Trophoblast cell (in vitro differentiated cells and primary cell): ENCODE measurements at regions not wholly inside any gene's neighbourhood (a gene's known extent, or its start where the extent isn't known, plus 50 kb on each side); places are given as distances from the start of the nearest gene placed in this dataset.

ENCODE experiments used
- DNase-seq, 2 donors: peaks; one replicate each; pipeline ENCODE4 v3.0.0-alpha.2; 2016
- H2AFZ ChIP-seq: 2 replicates; pipeline ENCODE4 v1.6.1; 2013; ENCODE audit warnings: low read length, moderate library complexity, mild to moderate bottlenecking; ENCODE audit not compliant: insufficient read depth, poor library complexity
- H2AK5ac ChIP-seq: 2 replicates; pipeline ENCODE4 v1.6.1; 2013; ENCODE audit warnings: mild to moderate bottlenecking, low read length
- H2BK120ac ChIP-seq: 2 replicates; pipeline ENCODE4 v1.6.1; 2013; ENCODE audit warnings: low read length, mild to moderate bottlenecking, moderate library complexity; ENCODE audit not compliant: insufficient read depth, poor library complexity
- H2BK12ac ChIP-seq: 2 replicates; pipeline ENCODE4 v1.6.1; 2013; ENCODE audit warnings: mild to moderate bottlenecking, low read length, moderate library complexity
- H2BK5ac ChIP-seq: 2 replicates; pipeline ENCODE4 v1.6.1; 2013; ENCODE audit warnings: low read length, low read depth, moderate library complexity, mild to moderate bottlenecking; ENCODE audit not compliant: poor library complexity
- H3K14ac ChIP-seq: 2 replicates; pipeline ENCODE4 v1.6.1; 2013; ENCODE audit warnings: mild to moderate bottlenecking, low read length
- H3K18ac ChIP-seq: 2 replicates; pipeline ENCODE4 v1.6.1; 2013; ENCODE audit warnings: mild to moderate bottlenecking, low read length
- H3K23ac ChIP-seq: 2 replicates; pipeline ENCODE4 v1.6.1; 2013; ENCODE audit warnings: low read length
- H3K27ac ChIP-seq: 2 replicates; pipeline ENCODE4 v1.5.1; 2013; ENCODE audit warnings: low read depth, mild to moderate bottlenecking, inconsistent platforms, low read length, moderate library complexity
- H3K27me3 ChIP-seq: 2 replicates; pipeline ENCODE4 v1.6.1; 2013; ENCODE audit warnings: inconsistent platforms, mild to moderate bottlenecking, low read length, moderate library complexity; ENCODE audit not compliant: insufficient read depth
- H3K36me3 ChIP-seq, 2 experiments: 1 replicate in 1 of 2; 2 replicates in 1 of 2; pipeline ENCODE4 v1.6.1; 2013; ENCODE audit warnings: low read length in 2 of 2, mild to moderate bottlenecking in 2 of 2, moderate library complexity in 1 of 2; ENCODE audit not compliant: insufficient read depth in 2 of 2, control insufficient read depth in 1 of 2
- H3K4ac ChIP-seq: 2 replicates; pipeline ENCODE4 v1.6.1; 2013; ENCODE audit warnings: low read depth, mild to moderate bottlenecking, low read length, moderate library complexity
- H3K4me1 ChIP-seq, 2 experiments: 1 replicate in 1 of 2; 2 replicates in 1 of 2; pipeline ENCODE4 v1.6.1; 2013; ENCODE audit warnings: low read length in 2 of 2, mild to moderate bottlenecking in 2 of 2, moderate library complexity in 1 of 2; ENCODE audit not compliant: insufficient read depth in 2 of 2, control insufficient read depth in 1 of 2
- H3K4me2 ChIP-seq: 2 replicates; pipeline ENCODE4 v1.6.1; 2013; ENCODE audit warnings: inconsistent platforms, mild to moderate bottlenecking, low read length, moderate library complexity
- H3K4me3 ChIP-seq: 2 replicates; pipeline ENCODE4 v1.5.1; 2013; ENCODE audit warnings: mild to moderate bottlenecking, low read depth, low read length, inconsistent platforms
- H3K79me1 ChIP-seq: one replicate; pipeline ENCODE4 v1.6.1; 2013; ENCODE audit warnings: low read length
- H3K79me2 ChIP-seq: 2 replicates; pipeline ENCODE4 v1.6.1; 2013; ENCODE audit warnings: low read length, mild to moderate bottlenecking; ENCODE audit not compliant: control insufficient read depth, insufficient read depth, poor library complexity
- H3K9ac ChIP-seq: 2 replicates; pipeline ENCODE4 v1.6.1; 2013; ENCODE audit warnings: mild to moderate bottlenecking, low read length
- H3K9me3 ChIP-seq: 2 replicates; pipeline ENCODE4 v1.6.1; 2013; ENCODE audit warnings: low read depth, mild to moderate bottlenecking, control low read depth, inconsistent platforms, low read length; ENCODE audit not compliant: insufficient read depth
- H4K12ac ChIP-seq: 2 replicates; pipeline ENCODE4 v1.6.1; 2013; ENCODE audit warnings: low read depth, mild to moderate bottlenecking, low read length, moderate library complexity
- H4K8ac ChIP-seq: 2 replicates; pipeline ENCODE4 v1.6.1; 2013; ENCODE audit warnings: low read depth, mild to moderate bottlenecking, low read length, moderate library complexity
- H4K91ac ChIP-seq: one replicate; pipeline ENCODE4 v1.6.1; 2013; ENCODE audit warnings: low read depth, mild to moderate bottlenecking, low read length, moderate library complexity
- WGBS: extraction: QIAGEN DNeasy Blood & Tissue Kit; methylation state at CpG from one replicate; pipeline ENCODE4 v1.1.7; 2013; ENCODE audit warnings: missing lambda C conversion rate; ENCODE audit not compliant: insufficient read length, insufficient coverage; ENCODE audit errors: extremely low coverage; 5-methylcytosine and 5-hydroxymethylcytosine counted together

GRCh38 chr2:83827618-83828017, 631.5 kb downstream of the SUCLG1 start:
- H2BK120ac ChIP-seq, result no peak overlapping the region
- no peaks in the 10 kb centered on the region for H3K27me3 ChIP-seq
- no peaks in the 10 kb centered on the region for H3K79me1 ChIP-seq
- H4K12ac ChIP-seq, result no peak overlapping the region
- no peaks in the 10 kb centered on the region for H3K79me2 ChIP-seq
- H3K4me2 ChIP-seq, result no peak overlapping the region
- no peak overlapping the region for H3K4me3 ChIP-seq
- WGBS, result no CpG with 5 or more reads among the region's 2 CpGs
- no peaks in the 10 kb centered on the region for H3K36me3 ChIP-seq
- H3K9ac ChIP-seq, result no peak overlapping the region
- H3K18ac ChIP-seq, result no peak overlapping the region
- no peak overlapping the region for H2AFZ ChIP-seq
- H2BK12ac ChIP-seq, result no peak overlapping the region
- H2AK5ac ChIP-seq, result no peak overlapping the region
- no peak overlapping the region for H3K14ac ChIP-seq
- no peak overlapping the region for H4K91ac ChIP-seq
- H3K4ac ChIP-seq, result no peak overlapping the region
- DNase-seq, result no peak
- H3K27ac ChIP-seq, result no peak overlapping the region
- no peak overlapping the region for H2BK5ac ChIP-seq
- no peak overlapping the region for H4K8ac ChIP-seq
- H3K9me3 ChIP-seq, result no peaks in the 10 kb centered on the region
- H3K4me1 ChIP-seq, result no peaks in the 10 kb centered on the region
- H3K23ac ChIP-seq, result no peak overlapping the region

GRCh38 chr2:83826577-83826976, 632.5 kb downstream of the SUCLG1 start:
- H4K91ac ChIP-seq, result no peak overlapping the region
- no peak overlapping the region for H3K18ac ChIP-seq
- no peak for DNase-seq
- H3K23ac ChIP-seq, result no peak overlapping the region
- H3K14ac ChIP-seq, result no peak overlapping the region
- no peak overlapping the region for H3K27ac ChIP-seq
- no peak overlapping the region for H2BK5ac ChIP-seq
- no peaks in the 10 kb centered on the region for H3K79me2 ChIP-seq
- H3K9me3 ChIP-seq, result no peaks in the 10 kb centered on the region
- H2AFZ ChIP-seq, result no peak overlapping the region
- H4K8ac ChIP-seq, result no peak overlapping the region
- no peak overlapping the region for H2BK120ac ChIP-seq
- no peaks in the 10 kb centered on the region for H3K36me3 ChIP-seq
- H3K27me3 ChIP-seq, result no peaks in the 10 kb centered on the region
- H3K4me3 ChIP-seq, result no peak overlapping the region
- H2AK5ac ChIP-seq, result no peak overlapping the region
- H3K79me1 ChIP-seq, result no peaks in the 10 kb centered on the region
- H3K4ac ChIP-seq, result no peak overlapping the region
- H3K4me1 ChIP-seq, result no peaks in the 10 kb centered on the region
- WGBS, result no CpG with 5 or more reads among the region's 5 CpGs
- no peak overlapping the region for H4K12ac ChIP-seq
- H2BK12ac ChIP-seq, result no peak overlapping the region
- no peak overlapping the region for H3K9ac ChIP-seq
- no peak overlapping the region for H3K4me2 ChIP-seq

- no CpG with 5 or more reads among the region's 2 CpGs for WGBS
- no peak overlapping the region for H2BK12ac ChIP-seq
- H3K14ac ChIP-seq, result no peak overlapping the region
- H2BK5ac ChIP-seq, result no peak overlapping the region
- H3K36me3 ChIP-seq, result no peaks in the 10 kb centered on the region
- no peak overlapping the region for H3K4me3 ChIP-seq
- no peaks in the 10 kb centered on the region for H3K4me1 ChIP-seq
- no peaks in the 10 kb centered on the region for H3K27me3 ChIP-seq
- no peak overlapping the region for H4K91ac ChIP-seq
- no peak overlapping the region for H3K23ac ChIP-seq
- no peak overlapping the region for H2BK120ac ChIP-seq
- H2AK5ac ChIP-seq, result no peak overlapping the region
- no peaks in the 10 kb centered on the region for H3K9me3 ChIP-seq
- H3K27ac ChIP-seq, result no peak overlapping the region
- H3K9ac ChIP-seq, result no peak overlapping the region
- H3K79me2 ChIP-seq, result no peaks in the 10 kb centered on the region
- H3K4me2 ChIP-seq, result no peak overlapping the region
- DNase-seq, result no peak
- no peak overlapping the region for H4K8ac ChIP-seq
- H3K18ac ChIP-seq, result no peak overlapping the region
- H3K4ac ChIP-seq, result no peak overlapping the region
- H4K12ac ChIP-seq, result no peak overlapping the region
- no peak overlapping the region for H2AFZ ChIP-seq
- H3K79me1 ChIP-seq, result no peaks in the 10 kb centered on the region
These were observed 635.9 kb downstream of the SUCLG1 start for GRCh38 chr2:83823229-83823628.

GRCh38 chr2:83817511-83817910, 641.6 kb downstream of the SUCLG1 start:
- H4K12ac ChIP-seq, result no peak overlapping the region
- H4K8ac ChIP-seq, result no peak overlapping the region
- no peak overlapping the region for H3K14ac ChIP-seq
- no peak overlapping the region for H4K91ac ChIP-seq
- no peak overlapping the region for H2BK5ac ChIP-seq
- H2BK120ac ChIP-seq, result no peak overlapping the region
- no peaks in the 10 kb centered on the region for H3K79me1 ChIP-seq
- no peaks in the 10 kb centered on the region for H3K9me3 ChIP-seq
- H3K4ac ChIP-seq, result no peak overlapping the region
- H3K4me1 ChIP-seq, result no peaks in the 10 kb centered on the region
- H3K4me3 ChIP-seq, result no peak overlapping the region
- H3K4me2 ChIP-seq, result no peak overlapping the region
- H2AFZ ChIP-seq, result no peak overlapping the region
- H3K27me3 ChIP-seq, result no peaks in the 10 kb centered on the region
- no peak overlapping the region for H2BK12ac ChIP-seq
- no peak overlapping the region for H3K9ac ChIP-seq
- WGBS, result no CpG with 5 or more reads among the region's 3 CpGs
- no peak overlapping the region for H3K18ac ChIP-seq
- no peaks in the 10 kb centered on the region for H3K79me2 ChIP-seq
- H3K36me3 ChIP-seq, result no peaks in the 10 kb centered on the region
- H3K23ac ChIP-seq, result no peak overlapping the region
- no peak overlapping the region for H3K27ac ChIP-seq
- peak in 1 of 2 donors; percentile 11 for DNase-seq
- no peak overlapping the region for H2AK5ac ChIP-seq
